PFSK-1 (cell line): ENCODE measurements at regions not wholly inside any gene's neighbourhood (a gene's known extent, or its start where the extent isn't known, plus 50 kb on each side); places are given as distances from the start of the nearest gene placed in this dataset.

ENCODE experiments used
- FOXP2 ChIP-seq: optimal IDR thresholded peaks from 2 replicates; pipeline ENCODE3; 2011; ENCODE audit warnings: borderline replicate concordance, control low read depth, inconsistent platforms; ENCODE audit not compliant: insufficient read depth; ENCODE audit errors: extremely low read length, extremely low read depth
- POLR2AphosphoS5 ChIP-seq: IDR thresholded peaks from 2 replicates; pipeline ENCODE4 v1.6.1; 2012; ENCODE audit warnings: low read depth, mild to moderate bottlenecking, control low read depth, low read length, moderate library complexity
- REST ChIP-seq, 2 experiments: IDR thresholded peaks; 2 replicates each; pipeline versions ENCODE4 v1.6.1 to v1.8.0; 2011 to 2012; ENCODE audit warnings: low read depth in 2 of 2, low read length in 2 of 2, control low read depth in 1 of 2, inconsistent platforms in 1 of 2, mild to moderate bottlenecking in 1 of 2, moderate library complexity in 1 of 2; ENCODE audit not compliant: insufficient read depth in 1 of 2
- SIN3A ChIP-seq: IDR thresholded peaks from 2 replicates; pipeline ENCODE4 v1.6.1; 2012; ENCODE audit warnings: mild to moderate bottlenecking, low read length, moderate library complexity, borderline replicate concordance; ENCODE audit not compliant: insufficient read depth
- TAF1 ChIP-seq: IDR thresholded peaks from 2 replicates; pipeline ENCODE4 v1.6.1; 2012; ENCODE audit warnings: low read length, control low read depth, borderline replicate concordance; ENCODE audit not compliant: insufficient read depth

GRCh38 chr6:97548354-97548753, 265.3 kb upstream of the MMS22L start:
- TF ChIP-seq POLR2AphosphoS5 (no peak), SIN3A (no peak), REST (IDR thresholded peaks at IDR 0.05; ENCODE audit: insufficient read depth in 1 of 2, low read depth in 2 of 2, low read length in 2 of 2) (no peak), TAF1 (no peak), FOXP2 (no peak)
